KMS-11 (cell line): ENCODE measurements at regions not wholly inside any gene's neighbourhood (a gene's known extent, or its start where the extent isn't known, plus 50 kb on each side); places are given as distances from the start of the nearest gene placed in this dataset.

ENCODE experiments used
- H2AFZ ChIP-seq: fragments of 200-600 bp; sonication (generic); 2 replicates; pipeline ENCODE4 v1.6.1; 2016; ENCODE audit warnings: antibody characterized with exemption, mixed run types, low read depth
- H3K27ac ChIP-seq: fragments of 200-600 bp; sonication (generic); 2 replicates; pipeline ENCODE4 v1.6.1; 2016; ENCODE audit warnings: mild to moderate bottlenecking, mixed run types
- H3K27me3 ChIP-seq: fragments of 200-600 bp; sonication (generic); 2 replicates; pipeline ENCODE4 v1.6.1; 2017; ENCODE audit warnings: mild to moderate bottlenecking, low read depth, mixed run types, moderate library complexity; ENCODE audit not compliant: insufficient read depth
- H3K36me3 ChIP-seq: fragments of 200-600 bp; sonication (generic); 2 replicates; pipeline ENCODE4 v1.6.1; 2017; ENCODE audit warnings: mild to moderate bottlenecking, mixed run types; ENCODE audit not compliant: insufficient read depth
- H3K4me1 ChIP-seq: fragments of 200-600 bp; sonication (generic); 2 replicates; pipeline ENCODE4 v1.6.1; 2016; ENCODE audit warnings: mild to moderate bottlenecking, low read depth, mixed run types; ENCODE audit not compliant: poor library complexity, severe bottlenecking
- H3K4me2 ChIP-seq: fragments of 200-600 bp; sonication (generic); 2 replicates; pipeline ENCODE4 v1.7.0; 2016; ENCODE audit warnings: mild to moderate bottlenecking, mixed run types
- H3K4me3 ChIP-seq: fragments of 200-600 bp; sonication (generic); IDR thresholded peaks from 2 replicates; pipeline ENCODE4 v1.6.1; 2017; ENCODE audit warnings: low read depth, low read length, mixed read lengths; ENCODE audit not compliant: insufficient read depth
- H3K79me2 ChIP-seq: fragments of 200-600 bp; sonication (generic); 2 replicates; pipeline ENCODE4 v1.6.1; 2016; ENCODE audit warnings: low read depth, mixed run types; ENCODE audit not compliant: insufficient read depth
- H3K9ac ChIP-seq: fragments of 200-600 bp; sonication (generic); 2 replicates; pipeline ENCODE4 v1.6.1; 2016; ENCODE audit warnings: mild to moderate bottlenecking, mixed run types
- H4K20me1 ChIP-seq: fragments of 200-600 bp; sonication (generic); 2 replicates; pipeline ENCODE4 v1.6.1; 2016; ENCODE audit warnings: mild to moderate bottlenecking, mixed run types; ENCODE audit not compliant: insufficient read depth
- CTCF ChIP-seq: fragments of 200-600 bp; sonication (generic); conservative IDR thresholded peaks from 2 replicates; pipeline ENCODE4 v1.6.1; 2017; ENCODE audit warnings: low read depth, mild to moderate bottlenecking, antibody characterized with exemption, low read length, moderate library complexity, mixed read lengths

GRCh38 chr20:22825546-22825945 is 209.6 kb upstream of the SSTR4 start:
- Histone ChIP-seq H3K4me1 (no peaks in the 10 kb centered on the region), H3K79me2 (no peaks in the 10 kb centered on the region), H3K36me3 (no peaks in the 10 kb centered on the region), H3K9ac (no peak overlapping the region), H3K4me3 (no peak overlapping the region), H4K20me1 (no peaks in the 10 kb centered on the region), H2AFZ (no peak overlapping the region), H3K4me2 (no peak overlapping the region), H3K27ac (no peak overlapping the region), H3K27me3 (no peaks in the 10 kb centered on the region)
- no peak for TF ChIP-seq CTCF

- Histone ChIP-seq H3K27me3 (no peaks in the 10 kb centered on the region), H3K36me3 (no peaks in the 10 kb centered on the region), H3K4me1 (no peaks in the 10 kb centered on the region), H3K27ac (no peak overlapping the region), H3K4me2 (no peak overlapping the region), H3K4me3 (no peak overlapping the region), H4K20me1 (no peaks in the 10 kb centered on the region), H3K9ac (no peak overlapping the region), H2AFZ (no peak overlapping the region), H3K79me2 (no peaks in the 10 kb centered on the region)
- no peak for TF ChIP-seq CTCF
Observed at GRCh38 chr20:22826306-22827230, 208.5 kb upstream of the SSTR4 start.

- H3K79me2 ChIP-seq, result no peaks in the 10 kb centered on the region
- no peak overlapping the region for H3K4me2 ChIP-seq
- H3K4me1 ChIP-seq, result no peaks in the 10 kb centered on the region
- no peak overlapping the region for H2AFZ ChIP-seq
- no peak for TF ChIP-seq CTCF
- no peaks in the 10 kb centered on the region for H3K27me3 ChIP-seq
- no peaks in the 10 kb centered on the region for H3K36me3 ChIP-seq
- no peaks in the 10 kb centered on the region for H4K20me1 ChIP-seq
- no peak overlapping the region for H3K27ac ChIP-seq
- H3K9ac ChIP-seq, result no peak overlapping the region
- no peak overlapping the region for H3K4me3 ChIP-seq
Observed at GRCh38 chr20:22827916-22828315, 207.2 kb upstream of the SSTR4 start.

GRCh38 chr20:22829356-22829755 is 205.8 kb upstream of the SSTR4 start:
- Histone ChIP-seq H3K27me3 (no peaks in the 10 kb centered on the region), H3K36me3 (no peaks in the 10 kb centered on the region), H3K4me2 (no peak overlapping the region), H3K27ac (no peak overlapping the region), H2AFZ (no peak overlapping the region), H3K9ac (no peak overlapping the region), H3K4me3 (no peak overlapping the region), H3K79me2 (no peaks in the 10 kb centered on the region), H4K20me1 (no peaks in the 10 kb centered on the region), H3K4me1 (no peaks in the 10 kb centered on the region)
- TF ChIP-seq CTCF, result no peak
